WTC11 (cell line): ENCODE measurements at regions not wholly inside any gene's neighbourhood (a gene's known extent, or its start where the extent isn't known, plus 50 kb on each side); places are given as distances from the start of the nearest gene placed in this dataset.

Experiments used
- ATAC-seq: fragments of 200-7000 bp; cut with Tn5 transposase; 2 replicates; pipeline ENCODE4 v1.10.0; 2021; ENCODE audit warnings: mild to moderate bottlenecking, moderate library complexity
- CTCF ChIA-PET: fragments of 300-600 bp; sonication (Branson Sonifier 250); formaldehyde crosslinking; loops from one replicate; lab custom pipeline; 2021; ENCODE audit warnings: antibody characterized with exemption; lab: Charles Lee
- POLR2A ChIA-PET: fragments of 350-600 bp; sonication (Branson Sonifier 250); formaldehyde crosslinking; loops from one replicate; lab custom pipeline; 2021; ENCODE audit warnings: antibody characterized with exemption; lab: Charles Lee
- DNase-seq: peaks from one replicate; pipeline ENCODE4 v3.0.0; 2021; ENCODE audit warnings: low spot score
- H3K27ac Mint-ChIP-seq: 2 replicates; pipeline ENCODE4 v1.8.0; 2021; ENCODE audit warnings: mixed read lengths
- H3K27me3 Mint-ChIP-seq: 2 replicates; pipeline ENCODE4 v1.8.0; 2021; ENCODE audit warnings: low read depth, mild to moderate bottlenecking, moderate library complexity, mixed read lengths
- H3K36me3 Mint-ChIP-seq: 2 replicates; pipeline ENCODE4 v1.8.0; 2021; ENCODE audit warnings: mixed read lengths
- H3K4me1 Mint-ChIP-seq: 2 replicates; pipeline ENCODE4 v1.8.0; 2022; ENCODE audit warnings: mixed read lengths
- H3K4me3 Mint-ChIP-seq: 2 replicates; pipeline ENCODE4 v1.8.0; 2021; ENCODE audit warnings: mild to moderate bottlenecking, moderate library complexity, mixed read lengths
- H3K9me3 Mint-ChIP-seq: 2 replicates; pipeline ENCODE4 v1.8.0; 2021; ENCODE audit warnings: mixed read lengths
- CREB1 ChIP-seq: sonication (generic); formaldehyde crosslinking; IDR thresholded peaks from 2 replicates; pipeline ENCODE4 v1.8.0; 2023; ENCODE audit warnings: mild to moderate bottlenecking, missing genetic modification reagents
- KAT7 ChIP-seq: sonication (generic); formaldehyde crosslinking; IDR thresholded peaks from 2 replicates; pipeline ENCODE4 v1.8.1; 2023; ENCODE audit warnings: missing genetic modification reagents, mild to moderate bottlenecking, borderline replicate concordance
- MXD4 ChIP-seq: fragments of 250-450 bp; sonication (Bioruptor Pico); IDR thresholded peaks from 2 replicates; pipeline ENCODE4 v1.8.0; 2021; ENCODE audit warnings: mild to moderate bottlenecking, moderate library complexity, borderline replicate concordance
- NFATC4 ChIP-seq: fragments of 250-450 bp; sonication (Bioruptor Pico); IDR thresholded peaks from 2 replicates; pipeline ENCODE4 v1.9.0; 2021; ENCODE audit warnings: mild to moderate bottlenecking
- NFYB ChIP-seq: sonication (generic); formaldehyde crosslinking; conservative IDR thresholded peaks from 2 replicates; pipeline ENCODE4 v1.8.0; 2022; ENCODE audit warnings: low read depth, missing genetic modification reagents
- NR1H2 ChIP-seq: sonication (generic); formaldehyde crosslinking; IDR thresholded peaks from 2 replicates; pipeline ENCODE4 v1.9.0; 2021; ENCODE audit warnings: mild to moderate bottlenecking, moderate library complexity, missing genetic modification reagents
- PRRX2 ChIP-seq: fragments of 250-450 bp; sonication (Bioruptor Pico); IDR thresholded peaks from 2 replicates; pipeline ENCODE4 v1.8.0; 2021; ENCODE audit warnings: mild to moderate bottlenecking
- RORB ChIP-seq: fragments of 250-450 bp; sonication (Bioruptor Pico); IDR thresholded peaks from 2 replicates; pipeline ENCODE4 v1.9.0; 2021; ENCODE audit warnings: mild to moderate bottlenecking
- SMAD3 ChIP-seq: sonication (generic); formaldehyde crosslinking; IDR thresholded peaks from 2 replicates; pipeline ENCODE4 v1.8.0; 2022; ENCODE audit warnings: missing genetic modification reagents, mild to moderate bottlenecking, borderline replicate concordance
- SMAD4 ChIP-seq: sonication (generic); formaldehyde crosslinking; IDR thresholded peaks from 2 replicates; pipeline ENCODE4 v1.8.0; 2022; ENCODE audit warnings: mild to moderate bottlenecking, missing genetic modification reagents
- SOX15 ChIP-seq: fragments of 250-450 bp; sonication (Bioruptor Pico); IDR thresholded peaks from 2 replicates; pipeline ENCODE4 v1.9.0; 2021; ENCODE audit warnings: mild to moderate bottlenecking
- SP1 ChIP-seq: sonication (generic); formaldehyde crosslinking; conservative IDR thresholded peaks from 2 replicates; pipeline ENCODE4 v1.8.1; 2022; ENCODE audit warnings: missing genetic modification reagents
- TEAD4 ChIP-seq: sonication (generic); formaldehyde crosslinking; IDR thresholded peaks from 2 replicates; pipeline ENCODE4 v1.8.0; 2022; ENCODE audit warnings: mild to moderate bottlenecking, missing genetic modification reagents
- ZNF423 ChIP-seq: fragments of 250-450 bp; sonication (Bioruptor Pico); IDR thresholded peaks from 2 replicates; pipeline ENCODE4 v2.1.2; 2022; ENCODE audit warnings: mild to moderate bottlenecking, moderate library complexity
- TF ChIP-seq, protein P1 (sequence below): sonication (generic); formaldehyde crosslinking; IDR thresholded peaks from 2 replicates; pipeline ENCODE4 v1.8.1; 2023; ENCODE audit warnings: mild to moderate bottlenecking, missing genetic modification reagents
- TF ChIP-seq, protein P2 (sequence below): sonication (generic); formaldehyde crosslinking; IDR thresholded peaks from 2 replicates; pipeline ENCODE4 v1.8.0; 2022; ENCODE audit warnings: mild to moderate bottlenecking, missing genetic modification reagents
- TF ChIP-seq, protein P3 (sequence below): sonication (generic); formaldehyde crosslinking; IDR thresholded peaks from 2 replicates; pipeline ENCODE4 v1.8.1; 2022; ENCODE audit warnings: low read depth, missing genetic modification reagents, borderline replicate concordance
- TF ChIP-seq, protein P4 (sequence below): sonication (generic); formaldehyde crosslinking; IDR thresholded peaks from 2 replicates; pipeline ENCODE4 v1.8.1; 2023; ENCODE audit warnings: mild to moderate bottlenecking, moderate library complexity, missing genetic modification reagents
- TF ChIP-seq, protein P5 (sequence below): sonication (generic); formaldehyde crosslinking; IDR thresholded peaks from 2 replicates; pipeline ENCODE4 v1.8.1; 2023; ENCODE audit warnings: mild to moderate bottlenecking, missing genetic modification reagents, moderate library complexity
- TF ChIP-seq, protein P6 (sequence below): fragments of 250-450 bp; sonication (Bioruptor Pico); IDR thresholded peaks from 2 replicates; pipeline ENCODE4 v1.8.0; 2021; ENCODE audit warnings: mild to moderate bottlenecking
- TF ChIP-seq, protein P7 (sequence below): fragments of 200-600 bp; IDR thresholded peaks from 2 replicates; pipeline ENCODE4 v1.8.0; 2022; ENCODE audit warnings: antibody characterized with exemption
- TF ChIP-seq, protein P8 (sequence below): fragments of 250-450 bp; sonication (Bioruptor Pico); IDR thresholded peaks from 2 replicates; pipeline ENCODE4 v2.1.2; 2022; ENCODE audit warnings: mild to moderate bottlenecking, moderate library complexity
- TF ChIP-seq, protein P9 (sequence below): sonication (generic); formaldehyde crosslinking; IDR thresholded peaks from 2 replicates; pipeline ENCODE4 v1.8.0; 2022; ENCODE audit warnings: mild to moderate bottlenecking, missing genetic modification reagents

DNA sequence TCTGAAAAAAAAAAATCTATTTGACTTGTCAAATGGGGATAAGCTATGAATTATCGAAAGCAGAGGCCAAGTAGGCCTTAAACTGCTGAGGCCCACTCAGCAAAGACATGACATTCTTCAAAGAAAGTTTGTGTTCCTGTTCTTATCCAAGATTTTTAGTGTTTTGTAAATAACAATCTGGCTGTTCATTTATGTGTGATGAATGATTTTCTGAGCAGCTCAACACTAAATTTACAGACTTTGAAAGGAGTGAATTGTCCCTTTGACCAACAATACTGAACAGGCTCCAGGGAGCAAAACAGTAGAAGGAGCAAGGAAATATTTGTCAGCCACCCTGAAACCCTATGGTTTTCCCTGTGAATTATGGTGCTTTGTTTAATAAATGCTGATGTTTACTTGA lies 512.6 kb upstream of the NAALADL2 start:
- peaks cover 25% of the 10 kb centered on the region for H3K9me3 Mint-ChIP-seq
- no peak overlapping the region for H3K27ac Mint-ChIP-seq

DNA sequence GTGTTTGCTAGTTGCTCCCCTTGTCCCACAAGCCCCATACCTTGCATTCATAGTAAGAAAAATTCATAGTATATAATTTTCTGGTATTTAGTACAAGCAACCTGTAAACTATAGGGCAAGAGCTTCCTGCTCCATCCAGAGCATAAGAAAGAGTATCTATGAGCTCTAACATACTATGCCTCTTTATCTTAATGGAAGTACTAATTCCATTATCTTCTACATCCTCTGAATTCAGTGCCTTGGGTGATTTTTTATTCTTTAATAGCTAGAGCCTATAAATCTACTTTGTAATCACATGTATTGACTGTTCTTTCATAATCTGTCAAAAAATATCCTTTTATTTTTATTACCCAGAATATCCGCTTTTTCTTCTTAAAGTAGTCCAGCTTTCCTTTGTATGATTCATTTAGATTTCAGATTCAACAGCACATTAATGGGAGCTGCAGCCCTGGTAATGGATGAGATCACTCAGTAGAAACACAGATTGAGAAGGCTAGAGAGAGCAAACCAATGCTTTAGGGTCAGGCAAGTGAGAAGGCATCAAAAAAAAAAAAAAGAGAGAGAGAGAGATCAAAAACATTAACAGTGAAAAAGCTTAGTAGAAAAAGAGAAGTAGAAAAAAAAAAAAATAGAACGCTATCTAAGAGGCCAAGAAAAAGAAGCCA lies 511.5 kb upstream of the NAALADL2 start:
- H3K9me3 Mint-ChIP-seq = peaks cover 29% of the 10 kb centered on the region
- no peaks in the 10 kb centered on the region; the same call in 1 of the 2 replicates for H3K27me3 Mint-ChIP-seq
- no peak for DNase-seq
- H3K4me3 Mint-ChIP-seq = no peak overlapping the region
- H3K27ac Mint-ChIP-seq = no peak overlapping the region
- peaks cover 11% of the 10 kb centered on the region for H3K36me3 Mint-ChIP-seq
- H3K4me1 Mint-ChIP-seq = no peaks in the 10 kb centered on the region; the same call in 1 of the 2 replicates
- ChIA-PET CTCF (no interaction called here), POLR2A (interaction anchor here (0.7 kb wide), 1 partner anchor 533 kb away, joined by 5 read pairs; no protein-coding TSS in a partner anchor)
- no peak for TF ChIP-seq PRRX2 (CRISPR knock-in tag)
- no peak for TF ChIP-seq TEAD4 (CRISPR knock-in tag)
- TF ChIP-seq, protein P1, sequence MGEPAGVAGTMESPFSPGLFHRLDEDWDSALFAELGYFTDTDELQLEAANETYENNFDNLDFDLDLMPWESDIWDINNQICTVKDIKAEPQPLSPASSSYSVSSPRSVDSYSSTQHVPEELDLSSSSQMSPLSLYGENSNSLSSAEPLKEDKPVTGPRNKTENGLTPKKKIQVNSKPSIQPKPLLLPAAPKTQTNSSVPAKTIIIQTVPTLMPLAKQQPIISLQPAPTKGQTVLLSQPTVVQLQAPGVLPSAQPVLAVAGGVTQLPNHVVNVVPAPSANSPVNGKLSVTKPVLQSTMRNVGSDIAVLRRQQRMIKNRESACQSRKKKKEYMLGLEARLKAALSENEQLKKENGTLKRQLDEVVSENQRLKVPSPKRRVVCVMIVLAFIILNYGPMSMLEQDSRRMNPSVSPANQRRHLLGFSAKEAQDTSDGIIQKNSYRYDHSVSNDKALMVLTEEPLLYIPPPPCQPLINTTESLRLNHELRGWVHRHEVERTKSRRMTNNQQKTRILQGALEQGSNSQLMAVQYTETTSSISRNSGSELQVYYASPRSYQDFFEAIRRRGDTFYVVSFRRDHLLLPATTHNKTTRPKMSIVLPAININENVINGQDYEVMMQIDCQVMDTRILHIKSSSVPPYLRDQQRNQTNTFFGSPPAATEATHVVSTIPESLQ (CRISPR knock-in tag) = no peak
- TF ChIP-seq NR1H2 (CRISPR knock-in tag) = no peak
- no peak for TF ChIP-seq SP1
- no peak for TF ChIP-seq NFATC4 (CRISPR knock-in tag)
- TF ChIP-seq RORB (CRISPR knock-in tag) = no peak
- TF ChIP-seq, protein P2, sequence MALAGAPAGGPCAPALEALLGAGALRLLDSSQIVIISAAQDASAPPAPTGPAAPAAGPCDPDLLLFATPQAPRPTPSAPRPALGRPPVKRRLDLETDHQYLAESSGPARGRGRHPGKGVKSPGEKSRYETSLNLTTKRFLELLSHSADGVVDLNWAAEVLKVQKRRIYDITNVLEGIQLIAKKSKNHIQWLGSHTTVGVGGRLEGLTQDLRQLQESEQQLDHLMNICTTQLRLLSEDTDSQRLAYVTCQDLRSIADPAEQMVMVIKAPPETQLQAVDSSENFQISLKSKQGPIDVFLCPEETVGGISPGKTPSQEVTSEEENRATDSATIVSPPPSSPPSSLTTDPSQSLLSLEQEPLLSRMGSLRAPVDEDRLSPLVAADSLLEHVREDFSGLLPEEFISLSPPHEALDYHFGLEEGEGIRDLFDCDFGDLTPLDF (CRISPR knock-in tag) = no peak
- TF ChIP-seq, protein P3, sequence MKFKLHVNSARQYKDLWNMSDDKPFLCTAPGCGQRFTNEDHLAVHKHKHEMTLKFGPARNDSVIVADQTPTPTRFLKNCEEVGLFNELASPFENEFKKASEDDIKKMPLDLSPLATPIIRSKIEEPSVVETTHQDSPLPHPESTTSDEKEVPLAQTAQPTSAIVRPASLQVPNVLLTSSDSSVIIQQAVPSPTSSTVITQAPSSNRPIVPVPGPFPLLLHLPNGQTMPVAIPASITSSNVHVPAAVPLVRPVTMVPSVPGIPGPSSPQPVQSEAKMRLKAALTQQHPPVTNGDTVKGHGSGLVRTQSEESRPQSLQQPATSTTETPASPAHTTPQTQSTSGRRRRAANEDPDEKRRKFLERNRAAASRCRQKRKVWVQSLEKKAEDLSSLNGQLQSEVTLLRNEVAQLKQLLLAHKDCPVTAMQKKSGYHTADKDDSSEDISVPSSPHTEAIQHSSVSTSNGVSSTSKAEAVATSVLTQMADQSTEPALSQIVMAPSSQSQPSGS (CRISPR knock-in tag) = no peak
- TF ChIP-seq ZNF423 (CRISPR knock-in tag) = no peak
- TF ChIP-seq, protein P4, sequence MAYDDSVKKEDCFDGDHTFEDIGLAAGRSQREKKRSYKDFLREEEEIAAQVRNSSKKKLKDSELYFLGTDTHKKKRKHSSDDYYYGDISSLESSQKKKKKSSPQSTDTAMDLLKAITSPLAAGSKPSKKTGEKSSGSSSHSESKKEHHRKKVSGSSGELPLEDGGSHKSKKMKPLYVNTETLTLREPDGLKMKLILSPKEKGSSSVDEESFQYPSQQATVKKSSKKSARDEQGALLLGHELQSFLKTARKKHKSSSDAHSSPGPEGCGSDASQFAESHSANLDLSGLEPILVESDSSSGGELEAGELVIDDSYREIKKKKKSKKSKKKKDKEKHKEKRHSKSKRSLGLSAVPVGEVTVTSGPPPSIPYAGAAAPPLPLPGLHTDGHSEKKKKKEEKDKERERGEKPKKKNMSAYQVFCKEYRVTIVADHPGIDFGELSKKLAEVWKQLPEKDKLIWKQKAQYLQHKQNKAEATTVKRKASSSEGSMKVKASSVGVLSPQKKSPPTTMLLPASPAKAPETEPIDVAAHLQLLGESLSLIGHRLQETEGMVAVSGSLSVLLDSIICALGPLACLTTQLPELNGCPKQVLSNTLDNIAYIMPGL (CRISPR knock-in tag) = no peak
- TF ChIP-seq SOX15 (CRISPR knock-in tag) = no peak
- no peak for TF ChIP-seq KAT7 (CRISPR knock-in tag)
- TF ChIP-seq, protein P5, sequence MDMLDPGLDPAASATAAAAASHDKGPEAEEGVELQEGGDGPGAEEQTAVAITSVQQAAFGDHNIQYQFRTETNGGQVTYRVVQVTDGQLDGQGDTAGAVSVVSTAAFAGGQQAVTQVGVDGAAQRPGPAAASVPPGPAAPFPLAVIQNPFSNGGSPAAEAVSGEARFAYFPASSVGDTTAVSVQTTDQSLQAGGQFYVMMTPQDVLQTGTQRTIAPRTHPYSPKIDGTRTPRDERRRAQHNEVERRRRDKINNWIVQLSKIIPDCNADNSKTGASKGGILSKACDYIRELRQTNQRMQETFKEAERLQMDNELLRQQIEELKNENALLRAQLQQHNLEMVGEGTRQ (CRISPR knock-in tag) = no peak
- TF ChIP-seq, protein P6, sequence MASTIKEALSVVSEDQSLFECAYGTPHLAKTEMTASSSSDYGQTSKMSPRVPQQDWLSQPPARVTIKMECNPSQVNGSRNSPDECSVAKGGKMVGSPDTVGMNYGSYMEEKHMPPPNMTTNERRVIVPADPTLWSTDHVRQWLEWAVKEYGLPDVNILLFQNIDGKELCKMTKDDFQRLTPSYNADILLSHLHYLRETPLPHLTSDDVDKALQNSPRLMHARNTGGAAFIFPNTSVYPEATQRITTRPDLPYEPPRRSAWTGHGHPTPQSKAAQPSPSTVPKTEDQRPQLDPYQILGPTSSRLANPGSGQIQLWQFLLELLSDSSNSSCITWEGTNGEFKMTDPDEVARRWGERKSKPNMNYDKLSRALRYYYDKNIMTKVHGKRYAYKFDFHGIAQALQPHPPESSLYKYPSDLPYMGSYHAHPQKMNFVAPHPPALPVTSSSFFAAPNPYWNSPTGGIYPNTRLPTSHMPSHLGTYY (CRISPR knock-in tag) = no peak
- TF ChIP-seq MXD4 (CRISPR knock-in tag) = no peak
- TF ChIP-seq, protein P7, sequence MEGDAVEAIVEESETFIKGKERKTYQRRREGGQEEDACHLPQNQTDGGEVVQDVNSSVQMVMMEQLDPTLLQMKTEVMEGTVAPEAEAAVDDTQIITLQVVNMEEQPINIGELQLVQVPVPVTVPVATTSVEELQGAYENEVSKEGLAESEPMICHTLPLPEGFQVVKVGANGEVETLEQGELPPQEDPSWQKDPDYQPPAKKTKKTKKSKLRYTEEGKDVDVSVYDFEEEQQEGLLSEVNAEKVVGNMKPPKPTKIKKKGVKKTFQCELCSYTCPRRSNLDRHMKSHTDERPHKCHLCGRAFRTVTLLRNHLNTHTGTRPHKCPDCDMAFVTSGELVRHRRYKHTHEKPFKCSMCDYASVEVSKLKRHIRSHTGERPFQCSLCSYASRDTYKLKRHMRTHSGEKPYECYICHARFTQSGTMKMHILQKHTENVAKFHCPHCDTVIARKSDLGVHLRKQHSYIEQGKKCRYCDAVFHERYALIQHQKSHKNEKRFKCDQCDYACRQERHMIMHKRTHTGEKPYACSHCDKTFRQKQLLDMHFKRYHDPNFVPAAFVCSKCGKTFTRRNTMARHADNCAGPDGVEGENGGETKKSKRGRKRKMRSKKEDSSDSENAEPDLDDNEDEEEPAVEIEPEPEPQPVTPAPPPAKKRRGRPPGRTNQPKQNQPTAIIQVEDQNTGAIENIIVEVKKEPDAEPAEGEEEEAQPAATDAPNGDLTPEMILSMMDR = no peak
- no peak for TF ChIP-seq SMAD4
- TF ChIP-seq, protein P8, sequence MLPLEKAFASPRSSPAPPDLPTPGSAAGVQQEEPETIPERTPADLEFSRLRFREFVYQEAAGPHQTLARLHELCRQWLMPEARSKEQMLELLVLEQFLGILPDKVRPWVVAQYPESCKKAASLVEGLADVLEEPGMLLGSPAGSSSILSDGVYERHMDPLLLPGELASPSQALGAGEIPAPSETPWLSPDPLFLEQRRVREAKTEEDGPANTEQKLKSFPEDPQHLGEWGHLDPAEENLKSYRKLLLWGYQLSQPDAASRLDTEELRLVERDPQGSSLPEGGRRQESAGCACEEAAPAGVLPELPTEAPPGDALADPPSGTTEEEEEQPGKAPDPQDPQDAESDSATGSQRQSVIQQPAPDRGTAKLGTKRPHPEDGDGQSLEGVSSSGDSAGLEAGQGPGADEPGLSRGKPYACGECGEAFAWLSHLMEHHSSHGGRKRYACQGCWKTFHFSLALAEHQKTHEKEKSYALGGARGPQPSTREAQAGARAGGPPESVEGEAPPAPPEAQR (CRISPR knock-in tag) = no peak
- ATAC-seq = no peak

More for the DNA sequence above, 512.6 kb upstream of the NAALADL2 start:
- ChIA-PET CTCF (no interaction called here), POLR2A (no interaction called here)
- H3K36me3 Mint-ChIP-seq = peaks cover 8% of the 10 kb centered on the region
- no peaks in the 10 kb centered on the region for H3K4me1 Mint-ChIP-seq
- TF ChIP-seq, protein P9, sequence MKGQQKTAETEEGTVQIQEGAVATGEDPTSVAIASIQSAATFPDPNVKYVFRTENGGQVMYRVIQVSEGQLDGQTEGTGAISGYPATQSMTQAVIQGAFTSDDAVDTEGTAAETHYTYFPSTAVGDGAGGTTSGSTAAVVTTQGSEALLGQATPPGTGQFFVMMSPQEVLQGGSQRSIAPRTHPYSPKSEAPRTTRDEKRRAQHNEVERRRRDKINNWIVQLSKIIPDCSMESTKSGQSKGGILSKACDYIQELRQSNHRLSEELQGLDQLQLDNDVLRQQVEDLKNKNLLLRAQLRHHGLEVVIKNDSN (CRISPR knock-in tag) = no peak
- TF ChIP-seq NFYB (CRISPR knock-in tag) (no peak), SMAD4 (no peak), CREB1 (CRISPR knock-in tag) (no peak), SMAD3 (no peak)
- DNase-seq (no peak), ATAC-seq (no peak)
- H3K4me3 Mint-ChIP-seq = no peak overlapping the region
- H3K27me3 Mint-ChIP-seq = no peaks in the 10 kb centered on the region; the same call in 1 of the 2 replicates
